Osteoblast (primary cell): ENCODE measurements at regions not wholly inside any gene's neighbourhood (a gene's known extent, or its start where the extent isn't known, plus 50 kb on each side); places are given as distances from the start of the nearest gene placed in this dataset.

Source experiments
- DNase-seq: peaks from one replicate; pipeline ENCODE4 v3.0.0; 2011; ENCODE audit warnings: low spot score, mixed read lengths; ENCODE audit not compliant: insufficient read length; ENCODE audit errors: missing footprints
- H2AFZ ChIP-seq: 2 replicates; pipeline ENCODE4 v1.6.0; 2011; ENCODE audit warnings: mild to moderate bottlenecking, low read length
- H3K27ac ChIP-seq: 2 replicates; pipeline ENCODE4 v1.5.1; 2011; ENCODE audit warnings: mild to moderate bottlenecking, low read depth, low read length, moderate library complexity
- H3K27me3 ChIP-seq: 2 replicates; pipeline ENCODE4 v1.6.0; 2012; ENCODE audit warnings: mild to moderate bottlenecking, control low read depth, inconsistent platforms, low read length, moderate library complexity; ENCODE audit not compliant: insufficient read depth
- H3K36me3 ChIP-seq: 2 replicates; pipeline ENCODE4 v1.5.1; 2011; ENCODE audit warnings: mild to moderate bottlenecking, low read length, control low read depth, moderate library complexity; ENCODE audit not compliant: insufficient read depth
- H3K4me1 ChIP-seq: 2 replicates; pipeline ENCODE4 v1.5.1; 2011; ENCODE audit warnings: mild to moderate bottlenecking, low read length, control low read depth, moderate library complexity; ENCODE audit not compliant: insufficient read depth
- H3K4me2 ChIP-seq: 2 replicates; pipeline ENCODE4 v1.6.0; 2011; ENCODE audit warnings: mild to moderate bottlenecking, low read length; ENCODE audit not compliant: insufficient read depth
- H3K4me3 ChIP-seq: fragments of 200-600 bp; sonication (generic); 3 replicates; pipeline ENCODE4 v1.5.1; 2012; ENCODE audit warnings: mild to moderate bottlenecking, low read length, inconsistent platforms; ENCODE audit not compliant: insufficient read depth
- H3K79me2 ChIP-seq: 2 replicates; pipeline ENCODE4 v1.6.0; 2012; ENCODE audit warnings: mild to moderate bottlenecking, low read length, control low read depth, inconsistent platforms; ENCODE audit not compliant: insufficient read depth
- H3K9me3 ChIP-seq: 2 replicates; pipeline ENCODE4 v1.5.1; 2011; ENCODE audit warnings: low read depth, low read length, control low read depth
- H4K20me1 ChIP-seq: 2 replicates; pipeline ENCODE4 v1.6.0; 2012; ENCODE audit warnings: mild to moderate bottlenecking, low read length, control low read depth; ENCODE audit not compliant: insufficient read depth
- TF ChIP-seq, protein P1 (sequence below): IDR thresholded peaks from 2 replicates; pipeline ENCODE4 v1.5.1; 2011; ENCODE audit warnings: mild to moderate bottlenecking, low read depth, low read length, moderate library complexity; ENCODE audit errors: extremely low read depth

DNA sequence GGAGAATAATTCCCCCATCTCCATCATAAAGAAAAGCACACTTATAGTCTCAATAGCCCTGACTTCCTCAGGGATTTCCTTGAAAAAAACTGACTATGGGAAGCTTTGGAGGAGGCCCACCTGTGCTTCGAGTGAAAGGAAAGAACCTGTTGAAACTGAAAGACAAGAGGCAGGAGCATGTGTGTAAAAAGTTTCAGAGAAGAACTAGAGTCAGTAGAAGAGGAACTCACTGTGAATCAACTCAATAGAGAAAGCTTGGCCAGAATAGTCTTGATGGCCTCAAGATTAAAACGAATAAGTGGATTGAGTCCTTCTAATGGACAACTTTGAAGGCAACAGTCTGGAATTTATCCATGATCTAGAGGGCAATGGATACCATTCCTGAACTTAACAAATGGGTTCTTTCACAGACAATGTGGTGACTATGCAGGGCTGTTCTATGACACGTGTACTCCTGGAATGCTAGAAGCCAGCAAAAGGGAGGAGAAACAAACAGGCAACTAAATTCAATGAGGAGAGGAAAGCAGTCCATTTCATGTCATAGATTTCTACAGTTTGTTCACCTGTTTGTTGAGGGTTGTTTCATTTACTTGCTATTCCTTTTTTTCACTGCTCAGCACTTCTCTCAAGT, 442.3 kb downstream of the GRB14 start:
- H3K9me3 ChIP-seq = no peaks in the 10 kb centered on the region
- H4K20me1 ChIP-seq = no peaks in the 10 kb centered on the region
- no peaks in the 10 kb centered on the region for H3K27me3 ChIP-seq
- no peak for DNase-seq
- no peaks in the 10 kb centered on the region for H3K79me2 ChIP-seq
- no peak overlapping the region for H2AFZ ChIP-seq
- H3K36me3 ChIP-seq = no peaks in the 10 kb centered on the region
- TF ChIP-seq, protein P1, sequence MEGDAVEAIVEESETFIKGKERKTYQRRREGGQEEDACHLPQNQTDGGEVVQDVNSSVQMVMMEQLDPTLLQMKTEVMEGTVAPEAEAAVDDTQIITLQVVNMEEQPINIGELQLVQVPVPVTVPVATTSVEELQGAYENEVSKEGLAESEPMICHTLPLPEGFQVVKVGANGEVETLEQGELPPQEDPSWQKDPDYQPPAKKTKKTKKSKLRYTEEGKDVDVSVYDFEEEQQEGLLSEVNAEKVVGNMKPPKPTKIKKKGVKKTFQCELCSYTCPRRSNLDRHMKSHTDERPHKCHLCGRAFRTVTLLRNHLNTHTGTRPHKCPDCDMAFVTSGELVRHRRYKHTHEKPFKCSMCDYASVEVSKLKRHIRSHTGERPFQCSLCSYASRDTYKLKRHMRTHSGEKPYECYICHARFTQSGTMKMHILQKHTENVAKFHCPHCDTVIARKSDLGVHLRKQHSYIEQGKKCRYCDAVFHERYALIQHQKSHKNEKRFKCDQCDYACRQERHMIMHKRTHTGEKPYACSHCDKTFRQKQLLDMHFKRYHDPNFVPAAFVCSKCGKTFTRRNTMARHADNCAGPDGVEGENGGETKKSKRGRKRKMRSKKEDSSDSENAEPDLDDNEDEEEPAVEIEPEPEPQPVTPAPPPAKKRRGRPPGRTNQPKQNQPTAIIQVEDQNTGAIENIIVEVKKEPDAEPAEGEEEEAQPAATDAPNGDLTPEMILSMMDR = no peak
- H3K4me1 ChIP-seq = no peaks in the 10 kb centered on the region
- H3K4me2 ChIP-seq = no peak overlapping the region
- H3K27ac ChIP-seq = no peak overlapping the region
- no peak overlapping the region for H3K4me3 ChIP-seq

DNA sequence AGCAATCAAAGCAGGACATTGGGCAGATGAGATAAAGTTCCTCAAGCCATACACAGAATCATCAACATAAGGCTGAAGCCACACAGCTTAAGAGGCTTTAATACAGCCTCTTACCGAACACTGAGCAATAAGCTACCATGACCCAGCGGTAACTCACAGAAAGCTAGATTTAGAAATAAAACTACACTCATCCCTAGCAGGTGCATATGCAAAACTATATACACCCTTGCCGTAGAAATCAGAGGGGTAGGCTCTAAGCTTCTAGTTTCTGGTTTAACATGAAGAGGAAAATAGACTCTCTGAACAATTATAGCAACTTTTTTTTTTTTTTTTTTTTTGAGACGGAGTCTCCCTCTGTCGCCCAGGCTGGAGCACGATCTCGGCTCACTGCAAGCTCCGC, 428.8 kb upstream of the FIGN start:
- no peaks in the 10 kb centered on the region for H3K9me3 ChIP-seq
- no peaks in the 10 kb centered on the region for H3K79me2 ChIP-seq
- no peaks in the 10 kb centered on the region for H4K20me1 ChIP-seq
- no peak overlapping the region for H3K4me3 ChIP-seq
- H3K4me2 ChIP-seq = no peak overlapping the region
- no peaks in the 10 kb centered on the region for H3K4me1 ChIP-seq
- no peak overlapping the region for H2AFZ ChIP-seq
- DNase-seq = no peak
- H3K27ac ChIP-seq = no peak overlapping the region
- TF ChIP-seq, protein P1 = no peak
- H3K36me3 ChIP-seq = no peaks in the 10 kb centered on the region
- no peaks in the 10 kb centered on the region for H3K27me3 ChIP-seq

DNA sequence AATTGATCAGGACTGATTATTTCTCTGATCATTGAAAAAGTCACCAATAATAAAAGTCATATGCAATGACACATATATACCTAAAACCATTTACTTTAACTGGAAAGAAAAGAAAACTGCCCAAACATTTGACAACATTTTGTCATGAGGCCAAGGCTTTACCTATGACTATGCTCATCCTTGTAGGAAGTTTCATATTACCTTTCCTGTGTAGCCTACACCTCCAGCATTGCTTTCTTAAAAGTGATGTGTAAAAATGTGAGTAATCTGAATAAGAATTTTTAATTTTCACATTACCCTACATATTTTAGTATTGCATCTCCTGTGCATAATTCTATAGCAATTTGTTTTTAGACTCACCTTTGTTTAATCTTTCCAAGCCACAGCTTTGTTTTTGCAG, 419.8 kb upstream of the FIGN start:
- Histone ChIP-seq H3K4me2 (no peak overlapping the region), H3K27me3 (no peaks in the 10 kb centered on the region), H4K20me1 (no peaks in the 10 kb centered on the region), H3K9me3 (no peaks in the 10 kb centered on the region), H3K27ac (no peak overlapping the region), H3K79me2 (no peaks in the 10 kb centered on the region), H3K36me3 (no peaks in the 10 kb centered on the region), H2AFZ (no peak overlapping the region), H3K4me3 (no peak overlapping the region), H3K4me1 (no peaks in the 10 kb centered on the region)
- TF ChIP-seq, protein P1 = no peak
- DNase-seq = no peak

DNA sequence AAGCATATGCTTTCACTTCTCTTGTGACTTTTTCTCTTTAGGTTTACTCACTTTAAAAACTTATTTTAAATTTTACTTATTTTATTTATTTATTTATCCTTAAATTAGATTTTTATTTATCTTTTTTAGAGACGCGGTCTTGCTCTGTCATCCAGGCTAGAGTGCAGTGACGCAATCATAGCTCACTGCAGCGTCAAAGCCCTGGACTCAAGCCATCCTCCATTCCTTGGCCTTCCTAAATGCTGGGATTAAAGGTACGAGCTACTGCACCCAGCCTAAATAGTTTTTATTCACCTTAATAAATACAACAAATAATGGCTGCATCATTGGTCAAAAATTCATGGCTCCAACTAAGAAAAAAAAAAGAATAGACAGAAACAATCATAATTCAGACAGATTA, 415.7 kb upstream of the FIGN start:
- Histone ChIP-seq H4K20me1 (no peaks in the 10 kb centered on the region), H3K79me2 (no peaks in the 10 kb centered on the region), H3K27ac (no peak overlapping the region), H3K36me3 (no peaks in the 10 kb centered on the region), H3K4me3 (no peak overlapping the region), H2AFZ (peak overlapping the region; percentile 5), H3K4me2 (peak overlapping the region; percentile 5), H3K4me1 (no peaks in the 10 kb centered on the region), H3K9me3 (no peaks in the 10 kb centered on the region), H3K27me3 (no peaks in the 10 kb centered on the region)
- no peak for DNase-seq
- TF ChIP-seq, protein P1 = no peak
